ENCODE measurements at regions not wholly inside any gene's neighbourhood (a gene's known extent, or its start where the extent isn't known, plus 50 kb on each side); places are given as distances from the start of the nearest gene placed in this dataset.

DNA sequence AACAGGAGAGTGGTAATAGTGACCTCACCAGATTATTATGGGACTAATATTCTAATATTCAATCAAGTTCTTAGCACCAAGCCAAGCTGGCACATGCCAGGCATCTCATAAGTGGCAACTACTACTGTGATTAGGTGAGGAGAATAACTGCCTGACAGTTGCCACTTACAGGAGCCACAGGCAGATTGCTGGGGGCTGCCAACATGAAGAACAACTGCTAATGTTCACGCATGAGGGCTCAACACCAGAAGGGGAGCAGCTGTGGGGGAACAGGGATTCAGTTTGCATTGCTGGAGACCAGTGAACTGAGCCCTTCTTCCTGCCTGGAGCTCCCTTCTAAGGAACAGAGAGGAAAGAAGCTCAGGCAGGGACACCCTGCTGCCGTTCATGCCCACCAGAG lies 504.5 kb downstream of the FOXO1 start:
- TF ChIP-seq, protein P1, sequence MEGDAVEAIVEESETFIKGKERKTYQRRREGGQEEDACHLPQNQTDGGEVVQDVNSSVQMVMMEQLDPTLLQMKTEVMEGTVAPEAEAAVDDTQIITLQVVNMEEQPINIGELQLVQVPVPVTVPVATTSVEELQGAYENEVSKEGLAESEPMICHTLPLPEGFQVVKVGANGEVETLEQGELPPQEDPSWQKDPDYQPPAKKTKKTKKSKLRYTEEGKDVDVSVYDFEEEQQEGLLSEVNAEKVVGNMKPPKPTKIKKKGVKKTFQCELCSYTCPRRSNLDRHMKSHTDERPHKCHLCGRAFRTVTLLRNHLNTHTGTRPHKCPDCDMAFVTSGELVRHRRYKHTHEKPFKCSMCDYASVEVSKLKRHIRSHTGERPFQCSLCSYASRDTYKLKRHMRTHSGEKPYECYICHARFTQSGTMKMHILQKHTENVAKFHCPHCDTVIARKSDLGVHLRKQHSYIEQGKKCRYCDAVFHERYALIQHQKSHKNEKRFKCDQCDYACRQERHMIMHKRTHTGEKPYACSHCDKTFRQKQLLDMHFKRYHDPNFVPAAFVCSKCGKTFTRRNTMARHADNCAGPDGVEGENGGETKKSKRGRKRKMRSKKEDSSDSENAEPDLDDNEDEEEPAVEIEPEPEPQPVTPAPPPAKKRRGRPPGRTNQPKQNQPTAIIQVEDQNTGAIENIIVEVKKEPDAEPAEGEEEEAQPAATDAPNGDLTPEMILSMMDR (conservative IDR thresholded peaks at IDR 0.05): no peak
- H3K27ac ChIP-seq: no peak overlapping the region

DNA sequence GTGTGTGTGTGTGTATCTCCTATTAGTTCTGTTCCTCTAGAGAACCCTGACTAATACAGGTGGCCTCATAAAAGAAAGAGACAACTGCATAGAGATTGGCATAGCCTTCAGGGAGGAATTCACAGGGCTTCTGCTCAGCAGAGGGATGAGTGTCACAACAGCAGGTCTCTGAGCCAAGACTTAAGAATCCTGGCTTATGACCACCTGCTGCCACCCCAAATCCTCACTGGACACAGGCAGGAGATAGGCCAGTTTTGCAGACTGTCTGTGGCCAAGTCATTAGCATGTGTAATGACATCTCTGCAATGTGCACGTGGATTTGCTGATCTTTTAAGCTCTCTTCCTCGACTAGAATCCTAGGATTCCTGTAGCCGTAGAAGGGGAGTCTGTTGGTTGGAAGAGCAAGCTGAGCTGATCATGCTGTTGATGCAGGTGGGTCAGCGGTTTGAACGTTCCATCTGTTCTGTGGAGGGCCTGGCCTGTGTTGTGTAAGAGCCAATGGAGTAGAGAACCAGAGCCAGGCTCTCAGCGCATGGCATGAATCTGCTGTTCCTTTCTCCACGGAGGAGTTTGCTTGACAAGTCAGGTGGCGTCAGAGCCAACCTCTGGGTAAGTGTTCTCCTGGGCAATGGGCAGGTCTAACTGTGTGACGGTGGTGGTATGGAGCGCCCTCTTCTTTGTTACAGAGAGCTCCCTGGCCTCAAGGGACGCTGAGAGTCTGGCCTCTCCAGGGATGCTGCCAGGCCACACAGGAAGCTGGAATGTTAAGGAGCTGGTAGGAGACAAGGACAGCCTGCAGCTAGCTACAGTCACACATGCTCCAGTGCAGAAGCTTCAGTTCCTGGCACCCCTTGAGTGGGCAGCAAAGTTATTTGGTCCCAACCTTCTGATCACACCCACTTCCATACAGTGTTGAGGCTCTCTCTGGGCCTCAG lies 503.1 kb downstream of the FOXO1 start:
- H3K27ac ChIP-seq: no peak overlapping the region
- TF ChIP-seq, protein P1 (conservative IDR thresholded peaks at IDR 0.05): no peak

DNA sequence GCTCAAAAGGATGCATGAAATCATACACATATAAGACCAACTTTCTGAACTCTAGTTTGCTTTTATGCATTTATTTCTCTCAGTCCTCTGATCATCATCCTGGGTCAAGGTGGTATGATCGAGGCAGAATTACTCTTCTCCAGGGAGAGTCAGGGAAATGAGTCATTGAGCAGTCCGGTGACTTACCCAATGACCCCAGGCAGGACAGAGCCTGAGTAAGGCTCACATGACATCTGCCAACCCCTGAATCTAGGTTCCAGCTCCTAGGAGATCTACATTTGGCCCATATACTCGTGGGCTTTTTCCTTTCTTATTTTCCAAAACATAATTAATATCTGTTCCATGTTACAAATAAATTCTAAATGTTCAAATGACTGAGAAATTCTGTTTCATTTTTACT lies 502.3 kb downstream of the FOXO1 start:
- TF ChIP-seq, protein P1 (conservative IDR thresholded peaks at IDR 0.05): no peak
- no peak overlapping the region for H3K27ac ChIP-seq

DNA sequence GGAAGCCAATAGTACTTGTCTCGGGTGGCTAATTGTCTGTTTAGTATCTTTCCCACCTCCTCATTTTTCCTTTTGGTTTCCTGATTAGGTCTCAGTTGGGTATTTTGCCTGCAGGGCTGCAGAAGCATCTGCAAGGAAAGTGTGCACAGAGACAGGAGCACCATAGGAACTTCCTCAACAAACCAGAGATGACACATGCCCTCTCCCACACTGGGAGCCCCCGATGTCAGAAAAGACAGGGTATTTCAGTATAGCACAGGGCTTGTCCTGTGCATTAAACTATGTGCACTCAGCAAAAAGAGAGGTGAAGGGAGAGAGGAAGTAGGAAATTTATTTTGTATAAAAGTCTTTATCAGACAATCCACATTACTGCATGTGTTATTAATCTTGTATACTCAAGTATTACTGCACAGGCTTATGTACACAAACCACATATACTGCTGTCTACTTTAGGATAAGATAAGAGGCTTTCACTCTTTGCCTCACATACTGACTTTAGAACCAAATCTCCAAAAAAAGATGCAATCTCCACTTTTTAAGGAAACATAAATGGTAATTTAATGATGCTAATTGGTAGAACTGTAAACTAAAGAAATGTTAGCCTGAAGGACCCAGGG lies 501.0 kb downstream of the FOXO1 start:
- TF ChIP-seq, protein P1 (conservative IDR thresholded peaks at IDR 0.05): no peak
- H3K27ac ChIP-seq: no peak overlapping the region

DNA sequence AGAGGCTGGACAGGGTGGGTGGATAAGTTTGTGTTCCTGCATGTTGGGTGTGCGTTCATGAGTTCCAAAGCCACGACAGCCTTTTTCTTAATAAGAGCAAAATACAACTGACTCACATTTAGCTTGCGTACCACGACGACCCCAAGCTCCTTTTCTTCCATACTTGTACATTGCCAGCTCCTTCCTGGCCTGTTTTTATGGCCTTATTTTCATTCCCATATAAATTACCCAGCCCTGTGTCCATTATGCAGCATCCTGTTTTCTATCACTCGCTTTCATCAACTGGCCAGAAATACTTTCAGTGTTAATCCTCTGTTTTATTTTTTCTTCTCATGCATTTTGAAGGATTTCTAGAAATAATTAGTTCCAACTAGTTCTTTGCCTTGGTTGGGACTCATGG lies 499.1 kb downstream of the FOXO1 start:
- TF ChIP-seq, protein P1 (conservative IDR thresholded peaks at IDR 0.05): no peak
- no peak overlapping the region for H3K27ac ChIP-seq

DNA sequence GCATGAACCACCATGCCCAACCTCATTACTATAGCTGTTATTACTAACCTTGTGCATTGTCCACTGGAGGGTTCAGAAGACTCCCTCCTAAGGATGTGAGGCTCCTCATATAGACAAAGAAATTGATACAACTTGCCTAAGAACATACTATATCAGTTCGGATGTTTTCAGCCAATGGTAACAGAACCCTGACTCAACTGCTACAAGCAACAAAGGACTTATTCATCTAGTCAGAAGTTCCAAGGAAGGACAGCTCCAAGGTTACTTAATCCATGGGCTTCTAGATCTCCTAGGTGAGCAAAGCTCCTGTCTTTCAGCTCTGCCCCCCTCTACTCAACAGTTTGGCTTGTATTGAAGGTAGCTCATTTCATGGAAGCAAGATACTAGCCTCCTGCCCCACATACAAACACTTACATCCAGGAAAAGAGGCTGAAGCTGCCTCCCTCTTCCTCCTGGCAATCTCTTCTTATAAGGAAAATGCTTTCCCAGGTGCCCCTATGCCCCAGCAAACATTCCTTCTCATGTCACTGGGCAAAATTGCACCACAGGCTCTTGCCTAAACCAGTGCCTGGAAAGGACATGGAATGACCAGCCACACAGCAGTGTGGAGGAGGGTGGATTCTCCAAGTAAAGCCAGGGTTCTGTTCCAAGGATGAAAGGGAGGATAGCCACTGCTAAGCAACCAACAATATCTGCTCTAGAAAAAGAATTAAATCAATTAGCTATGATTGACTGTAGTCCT lies 497.8 kb downstream of the FOXO1 start:
- H3K27ac ChIP-seq: no peak overlapping the region
- TF ChIP-seq, protein P1 (conservative IDR thresholded peaks at IDR 0.05): no peak

DNA sequence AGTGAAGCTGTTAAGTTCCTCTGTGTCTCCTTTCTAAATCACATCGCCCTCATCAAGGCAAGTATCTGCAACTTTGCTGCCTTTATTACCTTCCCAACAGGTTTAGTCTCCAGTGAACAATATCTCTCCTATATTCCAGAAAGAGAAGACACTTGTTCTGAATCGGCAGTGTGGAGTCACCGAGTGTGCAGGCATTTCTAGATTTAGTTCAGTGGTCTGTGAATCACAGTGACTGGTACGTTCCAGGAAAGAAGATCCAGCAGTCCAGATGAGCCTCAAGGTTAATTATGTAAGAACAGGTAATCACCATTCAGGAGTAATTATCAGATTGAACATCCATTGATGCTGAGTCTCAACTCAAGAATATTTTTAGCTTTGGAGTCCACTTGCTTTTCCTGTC lies 497.0 kb downstream of the FOXO1 start:
- H3K27ac ChIP-seq: no peak overlapping the region
- TF ChIP-seq, protein P1 (conservative IDR thresholded peaks at IDR 0.05): no peak

Data from VCaP (cell line).